ENCODE measurements at regions not wholly inside any gene's neighbourhood (a gene's known extent, or its start where the extent isn't known, plus 50 kb on each side); places are given as distances from the start of the nearest gene placed in this dataset.

DNA sequence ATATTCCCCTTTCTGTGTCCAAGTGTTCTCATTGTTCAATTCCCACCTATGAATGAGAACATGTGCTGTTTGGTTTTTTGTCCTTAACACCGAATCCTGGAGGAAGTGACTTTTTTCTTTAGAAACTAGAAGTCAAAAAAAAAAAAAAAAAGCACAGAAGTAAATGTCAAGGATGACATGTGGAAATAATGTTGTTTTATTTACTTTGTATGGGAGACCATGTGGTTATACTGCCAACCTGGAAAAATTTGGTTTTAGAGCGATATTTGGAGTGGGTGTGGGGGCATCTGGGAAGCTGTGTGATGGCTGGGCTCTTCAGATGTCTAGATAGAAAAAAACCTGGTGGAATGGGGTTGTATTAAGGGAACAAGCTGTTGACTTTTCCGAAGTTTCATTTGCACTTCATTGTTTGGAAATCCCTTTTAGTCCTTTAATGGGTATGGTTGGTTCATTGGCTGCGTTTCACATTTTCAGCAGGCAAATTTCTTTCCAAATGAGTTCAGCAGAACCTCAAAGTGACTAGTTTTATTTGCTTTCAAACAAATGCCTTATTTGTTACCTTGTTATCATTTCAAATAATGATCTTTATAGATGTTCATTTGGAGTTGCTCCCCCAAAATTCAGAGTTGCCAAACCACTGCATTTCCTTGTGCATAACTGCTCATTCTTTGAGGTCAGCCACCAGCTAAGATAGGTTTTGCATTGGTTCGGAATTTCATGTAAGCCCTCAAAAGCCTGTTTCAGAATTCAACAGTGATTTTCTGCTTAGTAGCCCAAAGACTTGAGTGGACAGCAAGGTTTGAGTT, 508.2 kb downstream of the METTL15 start:
- no peaks in the 10 kb centered on the region for H3K4me1 ChIP-seq
- no peaks in the 10 kb centered on the region for H3K27me3 ChIP-seq
- 74 to 80% methylated on average over 5 of the region's 5 CpGs for WGBS, 2 donors
- H3K4me3 ChIP-seq (replicated peaks in 1 of 3) = no peak overlapping the region
- TF ChIP-seq CTCF (IDR thresholded peaks at IDR 0.05) = no peak
- no peak for TF ChIP-seq POLR2A (IDR thresholded peaks at IDR 0.05)
- no peak for DNase-seq
- no peak overlapping the region for H3K27ac ChIP-seq
- no peaks in the 10 kb centered on the region for H3K9me3 ChIP-seq
- intact Hi-C loops (cut with DNase I) = no loop called here
- no peaks in the 10 kb centered on the region for H3K36me3 ChIP-seq

GRCh38 chr11:28615542-28615941, 507.4 kb downstream of the METTL15 start:
- Histone ChIP-seq H3K36me3 (no peaks in the 10 kb centered on the region), H3K4me1 (no peaks in the 10 kb centered on the region), H3K27ac (no peak overlapping the region), H3K4me3 (replicated peaks in 1 of 3) (no peak overlapping the region), H3K27me3 (no peaks in the 10 kb centered on the region), H3K9me3 (no peaks in the 10 kb centered on the region)
- no peak for DNase-seq
- TF ChIP-seq POLR2A (IDR thresholded peaks at IDR 0.05) (no peak), CTCF (IDR thresholded peaks at IDR 0.05) (no peak)
- WGBS, 2 donors = 67 to 68% methylated on average over 2 of the region's 2 CpGs
- intact Hi-C loops (cut with DNase I) = no loop called here

GRCh38 chr11:28606930-28607329, 498.7 kb downstream of the METTL15 start:
- 75 to 77% methylated on average over 10 of the region's 12 CpGs for WGBS, 2 donors
- intact Hi-C loops (cut with DNase I) = no loop called here

DNA sequence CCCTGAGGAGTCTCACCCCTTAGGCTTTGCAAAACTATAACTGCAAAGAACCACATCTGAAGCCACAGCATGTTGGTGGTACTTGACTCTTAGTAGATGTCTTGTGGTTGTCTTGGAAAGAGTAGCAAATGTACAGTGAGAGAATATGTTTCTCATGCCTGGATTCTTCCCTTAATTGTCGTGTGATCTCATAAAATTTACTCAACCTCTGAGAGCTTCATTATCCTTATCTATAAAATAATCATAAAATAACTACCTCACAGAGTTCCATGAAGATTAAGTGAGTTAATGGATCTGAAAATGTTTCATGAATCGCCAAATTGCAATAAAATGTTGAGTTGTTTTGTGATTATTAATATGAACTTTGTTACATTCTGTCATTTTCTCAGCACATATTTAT, 491.5 kb downstream of the METTL15 start:
- H3K9me3 ChIP-seq = no peaks in the 10 kb centered on the region
- intact Hi-C loops (cut with DNase I) = no loop called here
- no peaks in the 10 kb centered on the region for H3K36me3 ChIP-seq
- H3K4me3 ChIP-seq (replicated peaks in 1 of 3) = no peak overlapping the region
- no peak overlapping the region for H3K27ac ChIP-seq
- WGBS, 2 donors = 81 to 89% methylated on average over 2 of the region's 2 CpGs
- no peaks in the 10 kb centered on the region for H3K27me3 ChIP-seq
- TF ChIP-seq POLR2A (IDR thresholded peaks at IDR 0.05) (no peak), CTCF (IDR thresholded peaks at IDR 0.05) (no peak)
- no peak for DNase-seq
- H3K4me1 ChIP-seq = no peaks in the 10 kb centered on the region

More at GRCh38 chr11:28606930-28607329, 498.7 kb downstream of the METTL15 start:
- Histone ChIP-seq H3K9me3 (no peaks in the 10 kb centered on the region), H3K36me3 (no peaks in the 10 kb centered on the region), H3K4me3 (replicated peaks in 1 of 3) (no peak overlapping the region), H3K27ac (no peak overlapping the region), H3K27me3 (no peaks in the 10 kb centered on the region), H3K4me1 (no peaks in the 10 kb centered on the region)
- TF ChIP-seq CTCF (IDR thresholded peaks at IDR 0.05) (no peak), POLR2A (IDR thresholded peaks at IDR 0.05) (no peak)
- DNase-seq = no peak

GRCh38 chr11:28598531-28598930, 490.3 kb downstream of the METTL15 start:
- 81 to 96% methylated on average over 3 of the region's 3 CpGs for WGBS, 2 donors
- intact Hi-C loops (cut with DNase I) = no loop called here

More at GRCh38 chr11:28598531-28598930, 490.3 kb downstream of the METTL15 start:
- DNase-seq = no peak
- no peak overlapping the region for H3K4me3 ChIP-seq (replicated peaks in 1 of 3)
- no peak overlapping the region for H3K27ac ChIP-seq
- H3K9me3 ChIP-seq = no peaks in the 10 kb centered on the region
- H3K36me3 ChIP-seq = no peaks in the 10 kb centered on the region
- no peaks in the 10 kb centered on the region for H3K27me3 ChIP-seq
- no peaks in the 10 kb centered on the region for H3K4me1 ChIP-seq
- TF ChIP-seq CTCF (IDR thresholded peaks at IDR 0.05) = no peak
- no peak for TF ChIP-seq POLR2A (IDR thresholded peaks at IDR 0.05)

All from thyroid gland (tissue), 4 donors.